HFFc6 (cell line): ENCODE measurements at regions not wholly inside any gene's neighbourhood (a gene's known extent, or its start where the extent isn't known, plus 50 kb on each side); places are given as distances from the start of the nearest gene placed in this dataset.

Experiments used
- DNase-seq: peaks from one replicate; pipeline ENCODE4 v3.0.0-alpha.2; 2018
- H3K27ac Mint-ChIP-seq: 2 replicates; pipeline ENCODE4 v1.8.0; 2020; ENCODE audit warnings: mild to moderate bottlenecking, mixed read lengths
- H3K27me3 Mint-ChIP-seq: 2 replicates; pipeline ENCODE4 v1.8.0; 2021; ENCODE audit warnings: mild to moderate bottlenecking, moderate library complexity, mixed read lengths; ENCODE audit not compliant: insufficient read depth
- H3K36me3 Mint-ChIP-seq: 2 replicates; pipeline ENCODE4 v1.8.0; 2021; ENCODE audit warnings: low read depth, mixed read lengths
- H3K4me1 Mint-ChIP-seq: 2 replicates; pipeline ENCODE4 v1.8.0; 2020; ENCODE audit warnings: low read depth, mixed read lengths
- H3K4me3 Mint-ChIP-seq: 2 replicates; pipeline ENCODE4 v1.8.0; 2020; ENCODE audit warnings: mild to moderate bottlenecking, moderate library complexity, mixed read lengths
- H3K9me3 Mint-ChIP-seq: 2 replicates; pipeline ENCODE4 v1.8.0; 2020; ENCODE audit warnings: mild to moderate bottlenecking, mixed read lengths
- TF ChIP-seq, protein P1 (sequence below): fragments of 200-600 bp; sonication (generic); IDR thresholded peaks from 2 replicates; pipeline ENCODE4 v1.5.0; 2021; ENCODE audit warnings: antibody characterized with exemption, mild to moderate bottlenecking

DNA sequence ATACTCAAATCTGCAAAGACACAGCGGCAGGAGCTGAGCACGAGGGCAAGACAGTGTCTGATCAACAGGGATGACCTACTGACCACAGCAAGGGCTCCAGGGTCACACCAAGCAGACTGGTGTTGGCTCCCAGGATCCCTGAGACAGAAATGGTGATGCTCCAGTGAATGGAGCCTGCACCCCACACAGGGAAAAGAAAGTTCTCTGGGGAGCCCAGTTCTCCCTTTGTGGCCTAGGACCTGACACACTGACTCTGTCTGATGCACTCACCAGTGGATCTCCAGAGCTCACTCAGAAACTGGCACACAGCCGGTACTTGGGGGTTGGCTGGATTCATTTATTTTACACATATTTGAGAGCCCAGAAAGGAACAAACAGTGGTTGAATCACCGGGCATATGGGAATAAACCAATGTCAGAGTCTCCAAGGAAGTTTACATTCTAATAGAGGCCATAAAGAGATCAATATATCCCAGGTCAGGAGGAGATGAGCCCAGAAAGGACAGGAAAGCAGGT, 215.6 kb upstream of the ARL4C start:
- no peak overlapping the region for H3K4me3 Mint-ChIP-seq

DNA sequence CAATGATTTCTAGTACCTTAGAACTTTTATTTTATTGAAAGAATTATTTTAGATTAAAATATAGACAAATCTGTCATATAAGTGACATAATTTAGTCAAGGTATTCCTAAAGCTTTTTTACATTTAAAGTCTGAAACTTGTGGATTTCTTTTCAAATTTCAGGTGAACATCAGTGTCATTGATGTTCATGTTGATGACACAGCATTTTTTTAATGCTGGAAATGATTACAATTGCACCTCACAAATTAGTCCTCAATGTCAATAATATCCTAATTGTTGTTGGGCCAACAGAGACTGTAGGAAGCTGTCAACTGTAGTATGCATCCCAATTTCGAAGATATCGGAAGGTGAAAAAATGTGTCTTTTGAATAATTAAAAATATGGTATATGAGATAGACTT, 214.4 kb upstream of the ARL4C start:
- no peak overlapping the region for H3K4me3 Mint-ChIP-seq

More for the DNA sequence above, 215.6 kb upstream of the ARL4C start:
- TF ChIP-seq, protein P1, sequence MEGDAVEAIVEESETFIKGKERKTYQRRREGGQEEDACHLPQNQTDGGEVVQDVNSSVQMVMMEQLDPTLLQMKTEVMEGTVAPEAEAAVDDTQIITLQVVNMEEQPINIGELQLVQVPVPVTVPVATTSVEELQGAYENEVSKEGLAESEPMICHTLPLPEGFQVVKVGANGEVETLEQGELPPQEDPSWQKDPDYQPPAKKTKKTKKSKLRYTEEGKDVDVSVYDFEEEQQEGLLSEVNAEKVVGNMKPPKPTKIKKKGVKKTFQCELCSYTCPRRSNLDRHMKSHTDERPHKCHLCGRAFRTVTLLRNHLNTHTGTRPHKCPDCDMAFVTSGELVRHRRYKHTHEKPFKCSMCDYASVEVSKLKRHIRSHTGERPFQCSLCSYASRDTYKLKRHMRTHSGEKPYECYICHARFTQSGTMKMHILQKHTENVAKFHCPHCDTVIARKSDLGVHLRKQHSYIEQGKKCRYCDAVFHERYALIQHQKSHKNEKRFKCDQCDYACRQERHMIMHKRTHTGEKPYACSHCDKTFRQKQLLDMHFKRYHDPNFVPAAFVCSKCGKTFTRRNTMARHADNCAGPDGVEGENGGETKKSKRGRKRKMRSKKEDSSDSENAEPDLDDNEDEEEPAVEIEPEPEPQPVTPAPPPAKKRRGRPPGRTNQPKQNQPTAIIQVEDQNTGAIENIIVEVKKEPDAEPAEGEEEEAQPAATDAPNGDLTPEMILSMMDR: no peak
- DNase-seq: no peak
- Mint-ChIP-seq H3K4me1 (peaks cover 11% of the 10 kb centered on the region), H3K9me3 (no peaks in the 10 kb centered on the region), H3K27me3 (peaks cover 10% of the 10 kb centered on the region), H3K27ac (no peak overlapping the region), H3K36me3 (no peaks in the 10 kb centered on the region)

DNA sequence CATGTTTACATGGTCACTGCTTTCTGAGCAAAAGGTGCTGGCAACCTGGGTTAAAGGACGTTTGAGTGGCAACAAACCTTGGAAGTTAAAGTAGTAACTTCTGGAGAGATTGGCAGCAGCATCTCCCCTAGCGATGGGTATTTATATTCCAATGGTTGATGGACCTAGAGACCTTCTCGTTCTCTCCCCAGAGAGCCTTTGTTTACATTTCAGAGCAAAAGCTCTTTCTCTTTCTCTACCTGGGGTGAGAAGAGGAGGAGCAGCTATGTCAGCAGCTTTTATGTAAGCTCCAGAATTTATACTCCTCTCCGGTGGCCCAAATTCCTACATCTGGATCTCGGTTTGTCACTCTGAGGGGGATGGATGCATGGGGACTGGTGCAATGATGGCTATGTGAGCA, 213.7 kb upstream of the ARL4C start:
- DNase-seq: no peak
- TF ChIP-seq, protein P1: no peak
- peaks cover 11% of the 10 kb centered on the region for H3K4me1 Mint-ChIP-seq
- H3K36me3 Mint-ChIP-seq: no peaks in the 10 kb centered on the region
- no peaks in the 10 kb centered on the region for H3K9me3 Mint-ChIP-seq
- H3K27me3 Mint-ChIP-seq: peaks cover 10% of the 10 kb centered on the region
- no peak overlapping the region for H3K27ac Mint-ChIP-seq
- no peak overlapping the region for H3K4me3 Mint-ChIP-seq

More for the DNA sequence above, 214.4 kb upstream of the ARL4C start:
- no peaks in the 10 kb centered on the region for H3K36me3 Mint-ChIP-seq
- peaks cover 10% of the 10 kb centered on the region for H3K27me3 Mint-ChIP-seq
- H3K4me1 Mint-ChIP-seq: peaks cover 11% of the 10 kb centered on the region
- H3K27ac Mint-ChIP-seq: no peak overlapping the region
- no peaks in the 10 kb centered on the region for H3K9me3 Mint-ChIP-seq
- DNase-seq: no peak
- TF ChIP-seq, protein P1: no peak

DNA sequence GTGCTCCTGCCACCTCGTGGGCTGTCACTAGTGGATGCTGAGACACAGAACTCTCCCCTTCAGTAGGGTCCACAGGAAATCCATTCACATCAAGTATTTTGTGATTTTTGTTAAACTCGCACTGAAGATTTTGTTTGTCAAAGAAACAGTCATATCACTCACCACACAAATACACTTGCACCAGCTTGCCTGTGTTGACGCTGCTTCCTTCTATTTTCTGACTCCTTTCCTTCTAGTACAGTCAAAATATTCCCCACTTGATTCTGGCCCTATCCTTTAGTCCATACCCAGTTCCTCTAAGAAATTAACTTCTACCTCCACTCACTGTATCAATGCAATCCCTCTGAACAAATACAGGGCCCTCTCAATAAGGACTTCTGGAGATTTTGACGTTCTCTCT, 213.2 kb upstream of the ARL4C start:
- Mint-ChIP-seq H3K9me3 (no peaks in the 10 kb centered on the region), H3K27ac (no peak overlapping the region), H3K36me3 (no peaks in the 10 kb centered on the region), H3K27me3 (peaks cover 7% of the 10 kb centered on the region), H3K4me1 (peaks cover 16% of the 10 kb centered on the region), H3K4me3 (no peak overlapping the region)
- TF ChIP-seq, protein P1: no peak
- no peak for DNase-seq

DNA sequence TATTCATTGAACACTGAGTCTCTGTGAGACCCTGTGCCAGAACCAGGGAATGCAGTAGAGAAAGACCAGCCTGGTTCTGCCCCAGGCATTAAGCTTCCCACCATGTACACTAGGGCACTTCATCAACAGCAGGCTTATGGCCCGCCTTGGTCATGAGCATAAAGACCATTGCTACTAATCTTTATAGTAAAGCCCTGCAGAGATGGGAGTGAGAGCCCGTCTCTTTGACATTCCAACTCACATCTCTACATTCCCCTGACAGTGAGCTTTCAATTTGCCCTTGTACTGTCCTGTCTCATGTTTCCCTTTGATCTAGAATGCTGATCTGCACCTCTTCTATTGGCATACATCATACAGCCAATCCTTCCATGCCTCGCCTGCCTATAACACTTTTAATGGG, 211.8 kb upstream of the ARL4C start:
- no peak overlapping the region for H3K4me3 Mint-ChIP-seq
- no peak for DNase-seq
- TF ChIP-seq, protein P1: no peak
- H3K27ac Mint-ChIP-seq: no peak overlapping the region
- H3K27me3 Mint-ChIP-seq: peaks cover 7% of the 10 kb centered on the region
- H3K4me1 Mint-ChIP-seq: peaks cover 25% of the 10 kb centered on the region
- H3K36me3 Mint-ChIP-seq: no peaks in the 10 kb centered on the region
- no peaks in the 10 kb centered on the region for H3K9me3 Mint-ChIP-seq
